ENCODE measurements at regions not wholly inside any gene's neighbourhood (a gene's known extent, or its start where the extent isn't known, plus 50 kb on each side); places are given as distances from the start of the nearest gene placed in this dataset.

- TF ChIP-seq POLR2A (IDR thresholded peaks at IDR 0.05), result no peak
- TF ChIP-seq CTCF (IDR thresholded peaks at IDR 0.05), result no peak
- no peak overlapping the region for H3K4me3 ChIP-seq
- H3K4me1 ChIP-seq, result no peaks in the 10 kb centered on the region
- no peaks in the 10 kb centered on the region for H3K36me3 ChIP-seq
- H3K27ac ChIP-seq, result no peak overlapping the region
- H3K27me3 ChIP-seq, result no peaks in the 10 kb centered on the region
- intact Hi-C loops (cut with DNase I; ENCODE audit: low total_unique reads), result no loop called here
- no peak for DNase-seq
- H3K9me3 ChIP-seq, result no peaks in the 10 kb centered on the region
These were observed 161.4 kb upstream of the PMEPA1 start for GRCh38 chr20:57871237-57871632.

GRCh38 chr20:57870597-57871236 is 160.9 kb upstream of the PMEPA1 start:
- no peaks in the 10 kb centered on the region for H3K4me1 ChIP-seq
- no peak for DNase-seq
- intact Hi-C loops (cut with DNase I; ENCODE audit: low total_unique reads), result no loop called here
- no peaks in the 10 kb centered on the region for H3K9me3 ChIP-seq
- no peak overlapping the region for H3K27ac ChIP-seq
- H3K4me3 ChIP-seq, result no peak overlapping the region
- no peaks in the 10 kb centered on the region for H3K36me3 ChIP-seq
- H3K27me3 ChIP-seq, result no peaks in the 10 kb centered on the region
- TF ChIP-seq POLR2A (IDR thresholded peaks at IDR 0.05) (no peak), CTCF (IDR thresholded peaks at IDR 0.05) (no peak)

- Histone ChIP-seq H3K9me3 (no peaks in the 10 kb centered on the region), H3K36me3 (no peaks in the 10 kb centered on the region), H3K4me3 (no peak overlapping the region), H3K27me3 (no peaks in the 10 kb centered on the region), H3K4me1 (no peaks in the 10 kb centered on the region), H3K27ac (no peak overlapping the region)
- DNase-seq, result no peak
- intact Hi-C loops (cut with DNase I; ENCODE audit: low total_unique reads), result no loop called here
- no peak for TF ChIP-seq POLR2A (IDR thresholded peaks at IDR 0.05)
- TF ChIP-seq CTCF (IDR thresholded peaks at IDR 0.05), result no peak
These were observed 160.1 kb upstream of the PMEPA1 start for GRCh38 chr20:57869951-57870315.

GRCh38 chr20:57869291-57869950 is 159.6 kb upstream of the PMEPA1 start:
- Histone ChIP-seq H3K4me1 (no peaks in the 10 kb centered on the region), H3K27ac (no peak overlapping the region), H3K4me3 (no peak overlapping the region), H3K9me3 (no peaks in the 10 kb centered on the region), H3K27me3 (no peaks in the 10 kb centered on the region), H3K36me3 (no peaks in the 10 kb centered on the region)
- TF ChIP-seq POLR2A (IDR thresholded peaks at IDR 0.05), result no peak
- no peak for TF ChIP-seq CTCF (IDR thresholded peaks at IDR 0.05)
- intact Hi-C loops (cut with DNase I; ENCODE audit: low total_unique reads), result no loop called here
- DNase-seq, result no peak

- Histone ChIP-seq H3K4me1 (no peaks in the 10 kb centered on the region), H3K27me3 (no peaks in the 10 kb centered on the region), H3K9me3 (no peaks in the 10 kb centered on the region), H3K36me3 (no peaks in the 10 kb centered on the region), H3K4me3 (no peak overlapping the region), H3K27ac (no peak overlapping the region)
- DNase-seq, result no peak
- no peak for TF ChIP-seq CTCF (IDR thresholded peaks at IDR 0.05)
- no peak for TF ChIP-seq POLR2A (IDR thresholded peaks at IDR 0.05)
- intact Hi-C loops (cut with DNase I; ENCODE audit: low total_unique reads), result no loop called here
These were observed 158.5 kb upstream of the PMEPA1 start for GRCh38 chr20:57868310-57868709.

All from uterus (tissue), 3 donors.